Inferior parietal cortex (tissue), 1 donor: ENCODE measurements at regions not wholly inside any gene's neighbourhood (a gene's known extent, or its start where the extent isn't known, plus 50 kb on each side); places are given as distances from the start of the nearest gene placed in this dataset.

Experiments
- DNase-seq: peaks from one replicate; pipeline ENCODE4 v3.0.0-alpha.2; 2016; ENCODE audit errors: extremely low spot score

GRCh38 chr1:29972421-29973053 is 736.2 kb downstream of the PTPRU start:
- DNase-seq, result no peak

GRCh38 chr1:29971703-29972102 is 735.4 kb downstream of the PTPRU start:
- DNase-seq, result no peak

GRCh38 chr1:29970747-29971325 is 734.5 kb downstream of the PTPRU start:
- DNase-seq, result no peak

- peak; percentile 38 for DNase-seq
Measured at GRCh38 chr1:29969576-29969975, 733.3 kb downstream of the PTPRU start.

- DNase-seq, result no peak
Measured at GRCh38 chr1:29967261-29967660, 730.9 kb downstream of the PTPRU start.

- DNase-seq, result no peak
Measured at GRCh38 chr1:29966526-29967045, 730.3 kb downstream of the PTPRU start.

GRCh38 chr1:29964718-29965533 is 728.6 kb downstream of the PTPRU start:
- DNase-seq, result no peak

- DNase-seq, result no peak
Measured at GRCh38 chr1:29963946-29964345, 727.6 kb downstream of the PTPRU start.

- DNase-seq, result no peak
Measured at GRCh38 chr1:29962831-29963247, 726.5 kb downstream of the PTPRU start.

GRCh38 chr1:29962336-29962735 is 726.0 kb downstream of the PTPRU start:
- DNase-seq, result no peak

- no peak for DNase-seq
Measured at GRCh38 chr1:29961293-29962059, 725.2 kb downstream of the PTPRU start.

GRCh38 chr1:29960876-29961275 is 724.6 kb downstream of the PTPRU start:
- DNase-seq, result no peak

GRCh38 chr1:29960156-29960755 is 723.9 kb downstream of the PTPRU start:
- no peak for DNase-seq

- no peak for DNase-seq
Measured at GRCh38 chr1:29959356-29959755, 723.0 kb downstream of the PTPRU start.

- DNase-seq, result no peak
Measured at GRCh38 chr1:29958271-29958670, 721.9 kb downstream of the PTPRU start.

- DNase-seq, result no peak
Measured at GRCh38 chr1:29956349-29957030, 720.2 kb downstream of the PTPRU start.

- DNase-seq, result no peak
Measured at GRCh38 chr1:29954591-29954990, 718.3 kb downstream of the PTPRU start.

- DNase-seq, result no peak
Measured at GRCh38 chr1:29953961-29954360, 717.6 kb downstream of the PTPRU start.

GRCh38 chr1:29949676-29950075 is 713.4 kb downstream of the PTPRU start:
- no peak for DNase-seq

- DNase-seq, result no peak
Measured at GRCh38 chr1:29948581-29948980, 712.3 kb downstream of the PTPRU start.

- no peak for DNase-seq
Measured at GRCh38 chr1:29946057-29946456, 709.7 kb downstream of the PTPRU start.
